ENCODE measurements at regions not wholly inside any gene's neighbourhood (a gene's known extent, or its start where the extent isn't known, plus 50 kb on each side); places are given as distances from the start of the nearest gene placed in this dataset.

GRCh38 chr10:56085406-56086122 is 275.5 kb downstream of the ZWINT start:
- TF ChIP-seq CSDC2 (CRISPR knock-in tag; IDR thresholded peaks at IDR 0.05) (no peak), OSR1 (CRISPR knock-in tag; IDR thresholded peaks at IDR 0.05) (no peak), ISL1 (CRISPR knock-in tag; IDR thresholded peaks at IDR 0.05) (no peak), ZFP30 (CRISPR knock-in tag; IDR thresholded peaks at IDR 0.05) (no peak), BACH2 (CRISPR knock-in tag; IDR thresholded peaks at IDR 0.05; ENCODE audit: borderline replicate concordance) (no peak), ZFP3 (CRISPR knock-in tag; IDR thresholded peaks at IDR 0.05) (no peak), ESRRG (CRISPR knock-in tag; IDR thresholded peaks at IDR 0.05) (no peak), SNAI2 (CRISPR knock-in tag; IDR thresholded peaks at IDR 0.05) (no peak), ARNTL (CRISPR knock-in tag; IDR thresholded peaks at IDR 0.05; ENCODE audit: borderline replicate concordance, low read depth) (no peak), ZNF70 (CRISPR knock-in tag; IDR thresholded peaks at IDR 0.05) (no peak), PATZ1 (CRISPR knock-in tag; IDR thresholded peaks at IDR 0.05; ENCODE audit: borderline replicate concordance) (no peak), ZNF565 (CRISPR knock-in tag; conservative IDR thresholded peaks at IDR 0.05; ENCODE audit: low read depth) (no peak), ZC3H10 (CRISPR knock-in tag; IDR thresholded peaks at IDR 0.05) (no peak), TCF4 (CRISPR knock-in tag; IDR thresholded peaks at IDR 0.05; ENCODE audit: borderline replicate concordance) (no peak), TSHZ2 (CRISPR knock-in tag; IDR thresholded peaks at IDR 0.05) (no peak), CSRNP3 (CRISPR knock-in tag; IDR thresholded peaks at IDR 0.05) (no peak), POU6F1 (CRISPR knock-in tag; IDR thresholded peaks at IDR 0.05; ENCODE audit: borderline replicate concordance, low read depth) (no peak)
- no peak for ATAC-seq

GRCh38 chr10:56082169-56082568 is 278.9 kb downstream of the ZWINT start:
- no peak for ATAC-seq
- TF ChIP-seq PPARA (CRISPR knock-in tag; IDR thresholded peaks at IDR 0.05; ENCODE audit: borderline replicate concordance) = no peak
- TF ChIP-seq ZNF70 (CRISPR knock-in tag; IDR thresholded peaks at IDR 0.05) = no peak
- TF ChIP-seq ISL1 (CRISPR knock-in tag; IDR thresholded peaks at IDR 0.05) = no peak
- TF ChIP-seq SNAI2 (CRISPR knock-in tag; IDR thresholded peaks at IDR 0.05) = no peak
- TF ChIP-seq BACH2 (CRISPR knock-in tag; IDR thresholded peaks at IDR 0.05; ENCODE audit: borderline replicate concordance) = no peak
- TF ChIP-seq TCF4 (CRISPR knock-in tag; IDR thresholded peaks at IDR 0.05; ENCODE audit: borderline replicate concordance) = no peak
- TF ChIP-seq TOX (CRISPR knock-in tag; IDR thresholded peaks at IDR 0.05; ENCODE audit: borderline replicate concordance) = no peak
- TF ChIP-seq OSR1 (CRISPR knock-in tag; IDR thresholded peaks at IDR 0.05) = no peak
- TF ChIP-seq ZFP30 (CRISPR knock-in tag; IDR thresholded peaks at IDR 0.05) = no peak
- no peak for TF ChIP-seq TSHZ2 (CRISPR knock-in tag; IDR thresholded peaks at IDR 0.05)
- no peak for TF ChIP-seq POU6F1 (CRISPR knock-in tag; IDR thresholded peaks at IDR 0.05; ENCODE audit: borderline replicate concordance, low read depth)
- TF ChIP-seq CREB5 (CRISPR knock-in tag; IDR thresholded peaks at IDR 0.05; ENCODE audit: low read depth) = no peak
- TF ChIP-seq RARB (CRISPR knock-in tag; IDR thresholded peaks at IDR 0.05) = no peak
- TF ChIP-seq PATZ1 (CRISPR knock-in tag; IDR thresholded peaks at IDR 0.05; ENCODE audit: borderline replicate concordance) = no peak
